GM04504 (cell line): ENCODE measurements at regions not wholly inside any gene's neighbourhood (a gene's known extent, or its start where the extent isn't known, plus 50 kb on each side); places are given as distances from the start of the nearest gene placed in this dataset.

ENCODE experiments used
- DNase-seq: peaks from one replicate; pipeline ENCODE4 v3.0.0-alpha.2; 2012; ENCODE audit warnings: low read depth

DNA sequence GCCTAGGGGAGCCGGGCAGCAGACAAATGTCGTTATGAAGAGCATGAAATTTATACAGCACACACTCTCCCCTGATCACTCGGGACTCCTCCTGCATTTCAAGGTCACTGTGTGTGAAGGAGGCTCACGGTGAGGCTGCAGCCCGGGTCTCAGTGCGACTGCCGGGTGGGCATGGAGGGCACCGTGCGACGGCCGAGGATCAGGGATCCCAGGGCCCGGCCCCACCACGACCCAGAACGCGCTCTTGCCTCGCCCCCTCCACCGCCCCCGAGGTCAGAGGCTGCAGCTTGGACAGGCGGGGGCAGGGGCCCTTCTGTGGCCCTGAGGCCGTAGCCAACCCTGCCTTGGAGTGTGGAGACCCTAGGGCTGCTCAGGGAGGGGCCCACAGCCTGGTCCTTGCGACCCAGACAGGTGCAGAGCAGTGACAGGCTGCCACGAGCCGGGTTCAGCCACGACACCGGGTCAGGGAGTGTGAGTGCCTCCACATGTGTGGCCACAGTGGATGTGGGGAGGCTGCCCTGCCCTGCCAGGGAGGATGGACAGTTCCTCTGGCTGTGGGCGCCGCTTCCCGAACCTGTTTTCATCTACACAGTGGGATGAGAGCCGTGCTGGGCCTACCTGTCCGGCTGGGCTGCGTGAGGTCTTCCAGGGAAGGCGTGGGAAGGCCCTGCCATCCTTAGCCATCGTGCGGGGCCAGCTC lies 89.3 kb upstream of the NKX1-1 start:
- no peak for DNase-seq

DNA sequence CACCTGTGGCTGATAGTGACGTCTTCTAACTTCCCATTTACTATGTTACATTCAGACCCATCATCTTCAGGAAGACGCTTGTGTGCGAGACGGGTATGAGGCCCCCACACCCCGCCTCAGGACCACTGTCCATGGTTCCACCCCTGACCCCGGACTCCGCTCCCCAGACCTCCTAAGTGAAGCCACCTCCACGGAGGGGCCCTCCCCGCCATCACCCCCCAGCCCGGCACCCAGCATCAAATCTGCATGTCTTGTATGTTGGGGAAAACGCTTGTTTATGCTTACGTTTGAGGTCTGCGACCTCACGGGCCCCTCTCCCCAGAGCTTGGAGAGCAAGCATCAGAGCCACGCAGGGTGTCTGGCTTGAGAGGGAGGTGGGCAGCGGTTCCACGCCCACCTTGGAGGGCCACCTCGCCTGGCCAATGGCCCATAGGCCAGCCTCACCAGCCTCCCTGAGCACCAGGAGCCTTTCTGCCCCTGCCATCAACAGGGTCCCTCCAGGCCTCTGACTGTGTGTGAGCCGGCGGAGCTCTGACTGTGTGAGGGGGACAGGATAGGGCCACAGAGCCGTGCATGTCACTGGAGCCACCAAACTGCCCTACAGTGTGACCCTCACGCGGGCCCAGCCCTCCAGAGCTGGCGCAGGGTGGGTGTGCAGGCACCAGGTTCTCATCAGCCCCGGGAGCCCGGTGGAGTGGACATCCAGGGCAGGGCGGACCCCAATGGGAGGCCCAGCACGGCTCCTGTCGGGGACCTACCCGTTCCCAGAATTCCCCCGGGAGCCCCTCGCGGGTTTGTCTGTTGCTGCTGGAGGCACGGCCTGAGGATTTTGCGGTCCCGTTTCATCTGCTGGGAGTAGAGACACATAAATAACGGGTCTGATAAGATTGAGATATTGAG lies 88.4 kb upstream of the NKX1-1 start:
- DNase-seq = no peak

DNA sequence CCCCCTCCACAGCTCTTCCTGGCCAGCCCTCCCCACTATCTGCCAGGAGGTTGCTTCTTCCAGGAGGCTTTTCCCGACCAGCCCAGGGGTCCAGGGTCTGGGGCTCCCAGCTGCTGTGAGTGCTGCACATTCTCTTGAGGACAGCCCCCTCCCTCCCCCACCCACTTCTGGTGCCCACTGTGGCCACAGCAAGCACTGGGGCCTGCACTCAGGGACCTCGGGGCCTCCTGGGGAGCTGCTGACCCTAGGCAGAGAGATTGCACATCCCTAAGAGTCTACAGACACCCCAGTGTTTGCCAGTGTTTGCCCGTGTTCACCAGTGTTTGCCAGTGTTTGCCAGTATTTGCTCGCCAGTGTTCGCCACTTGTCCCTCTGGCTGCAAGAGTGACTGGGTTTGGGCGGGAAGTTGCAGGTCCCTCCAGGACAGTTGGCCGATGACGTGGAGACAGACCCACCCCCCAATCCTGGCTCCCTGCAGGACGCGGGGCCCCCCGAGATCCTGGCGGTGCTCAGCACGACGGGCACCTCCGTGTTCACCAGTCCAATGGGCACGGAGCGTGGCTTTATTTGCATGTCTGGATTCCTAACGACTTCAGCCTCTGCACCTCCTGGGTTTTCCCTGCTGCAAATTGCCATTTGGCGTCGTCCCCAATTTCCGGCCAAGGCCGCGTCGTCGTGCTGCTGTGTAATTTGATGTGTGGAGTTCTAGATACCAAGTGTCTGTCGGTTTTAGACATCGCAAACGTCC lies 87.5 kb upstream of the NKX1-1 start:
- no peak for DNase-seq

DNA sequence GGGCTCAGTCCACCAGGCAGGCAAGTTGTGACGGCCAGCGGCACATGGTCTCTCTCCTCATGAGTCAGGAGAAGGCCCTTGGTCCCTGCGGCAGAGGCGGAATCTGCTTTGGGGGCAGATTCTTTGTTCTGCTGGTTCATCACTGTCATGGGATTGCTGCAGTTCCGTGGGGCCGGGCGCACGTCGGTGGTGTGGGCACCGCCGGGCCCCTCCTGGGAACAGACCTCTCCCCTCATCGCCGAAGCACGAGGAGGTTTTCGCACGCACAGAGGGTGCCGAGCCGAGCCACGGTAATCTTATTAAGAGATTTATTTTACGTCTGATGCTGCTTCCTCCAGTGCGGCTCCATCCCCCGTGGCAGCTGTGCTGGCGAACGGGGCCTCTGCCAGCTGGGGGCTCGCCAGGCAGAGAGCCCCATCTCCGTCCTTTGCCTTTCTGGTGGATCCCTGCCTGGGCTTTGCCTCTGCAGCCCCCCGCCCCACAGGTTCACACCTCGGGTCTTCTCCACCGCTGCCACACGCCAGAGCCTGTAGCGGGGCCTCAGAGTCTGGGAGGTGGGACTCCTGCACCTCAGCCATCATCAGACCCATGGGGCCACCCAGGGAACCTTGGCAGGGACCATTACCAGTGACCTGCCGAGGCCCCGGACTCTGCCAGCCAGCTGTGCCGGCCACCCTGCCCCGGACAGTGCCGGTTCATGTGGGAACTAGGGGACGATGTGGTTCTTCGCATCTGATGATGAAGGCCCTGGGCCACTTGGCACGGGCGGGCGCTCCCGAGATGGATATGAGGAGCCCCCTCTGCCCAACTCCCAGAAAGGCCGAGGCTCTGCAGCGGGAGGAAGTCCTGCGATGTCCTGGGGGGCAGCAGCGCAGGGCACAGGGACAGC lies 86.7 kb upstream of the NKX1-1 start:
- no peak for DNase-seq

DNA sequence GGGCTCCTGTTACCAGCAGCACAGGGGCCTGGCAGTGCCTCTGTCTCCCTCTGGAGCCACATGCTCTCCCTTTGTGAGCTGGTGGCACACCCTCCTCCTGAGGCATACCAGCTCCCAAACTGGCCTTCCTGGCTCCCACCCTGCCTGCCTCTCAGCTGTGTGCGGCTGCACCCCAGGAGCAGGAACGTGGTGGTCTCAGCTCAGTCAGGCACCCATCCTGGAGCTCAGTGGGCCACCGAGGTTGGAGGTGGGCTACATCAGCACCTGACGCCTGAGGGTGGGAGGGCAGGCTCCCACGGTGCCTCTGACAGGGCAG lies 85.9 kb upstream of the NKX1-1 start:
- no peak for DNase-seq

DNA sequence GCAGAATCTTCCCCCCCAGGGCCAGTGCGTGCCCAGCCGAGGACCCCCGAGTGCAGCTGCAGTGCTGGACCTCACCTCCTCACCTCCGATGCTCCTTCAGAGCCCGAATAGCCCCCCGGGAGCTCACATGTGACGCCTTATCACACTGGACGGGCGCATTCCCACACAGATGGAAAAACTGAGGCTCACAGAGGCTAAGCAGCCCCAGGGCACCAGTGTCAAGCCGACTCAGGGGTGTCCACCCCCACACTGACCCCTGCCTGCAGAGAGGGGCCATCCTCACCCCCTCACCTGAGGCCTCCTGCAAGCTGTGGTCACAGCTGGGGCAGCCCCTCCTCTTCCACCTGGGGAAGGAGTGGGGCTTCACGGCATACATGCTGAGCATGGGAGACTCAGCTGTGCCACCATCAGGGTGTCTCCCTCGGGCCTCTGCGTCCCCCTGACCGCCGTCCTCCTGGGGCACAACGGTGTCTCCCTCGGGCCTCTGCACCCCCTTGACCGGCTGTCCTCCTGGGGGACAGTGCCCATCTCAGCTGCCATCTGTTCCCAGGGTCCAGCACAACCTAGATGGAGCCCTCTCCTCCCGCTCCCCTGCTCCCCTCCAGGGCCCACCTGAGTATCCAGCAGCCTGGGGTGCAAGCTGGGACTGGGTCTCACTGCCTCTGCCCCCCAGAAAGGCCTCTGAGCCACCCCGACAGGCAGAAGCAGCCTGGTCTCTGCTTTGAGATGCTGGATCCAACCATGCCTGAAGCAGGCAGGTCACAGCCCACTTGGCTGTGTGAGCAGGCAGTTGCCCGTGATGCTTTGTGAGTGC lies 85.3 kb upstream of the NKX1-1 start:
- no peak for DNase-seq

DNA sequence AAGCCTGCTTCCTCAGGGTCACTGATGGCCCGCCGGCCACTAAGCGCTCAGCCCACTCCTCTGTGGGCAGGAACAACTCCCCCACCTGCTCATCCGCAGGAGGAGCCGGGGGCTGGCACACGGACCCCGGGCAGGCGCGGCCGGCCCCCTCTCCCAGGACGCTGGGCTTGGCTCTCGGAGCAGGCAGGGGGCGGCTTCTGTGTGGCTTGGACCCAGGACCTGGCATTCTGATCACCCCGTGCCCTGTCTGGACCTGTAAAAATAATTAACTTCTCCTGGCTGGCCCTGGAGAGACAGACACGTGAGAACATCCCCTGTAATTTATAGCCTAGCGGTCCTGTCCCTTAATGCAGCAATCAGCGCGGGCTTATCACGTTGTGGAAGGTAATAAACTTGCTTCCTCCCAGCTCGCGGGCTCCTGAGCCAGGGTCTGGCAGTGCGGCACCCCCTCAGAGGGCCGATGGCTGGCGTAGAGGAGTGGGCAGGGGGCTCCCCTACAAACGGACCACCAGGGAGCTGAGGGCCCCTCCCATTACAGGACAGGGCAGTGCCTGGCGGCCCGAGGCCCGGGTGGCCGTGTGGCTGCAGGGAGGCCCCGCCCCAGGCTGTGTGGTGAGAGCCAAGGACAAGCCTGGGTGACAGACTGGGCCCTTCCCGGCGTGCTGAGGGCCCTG lies 84.5 kb upstream of the NKX1-1 start:
- no peak for DNase-seq

DNA sequence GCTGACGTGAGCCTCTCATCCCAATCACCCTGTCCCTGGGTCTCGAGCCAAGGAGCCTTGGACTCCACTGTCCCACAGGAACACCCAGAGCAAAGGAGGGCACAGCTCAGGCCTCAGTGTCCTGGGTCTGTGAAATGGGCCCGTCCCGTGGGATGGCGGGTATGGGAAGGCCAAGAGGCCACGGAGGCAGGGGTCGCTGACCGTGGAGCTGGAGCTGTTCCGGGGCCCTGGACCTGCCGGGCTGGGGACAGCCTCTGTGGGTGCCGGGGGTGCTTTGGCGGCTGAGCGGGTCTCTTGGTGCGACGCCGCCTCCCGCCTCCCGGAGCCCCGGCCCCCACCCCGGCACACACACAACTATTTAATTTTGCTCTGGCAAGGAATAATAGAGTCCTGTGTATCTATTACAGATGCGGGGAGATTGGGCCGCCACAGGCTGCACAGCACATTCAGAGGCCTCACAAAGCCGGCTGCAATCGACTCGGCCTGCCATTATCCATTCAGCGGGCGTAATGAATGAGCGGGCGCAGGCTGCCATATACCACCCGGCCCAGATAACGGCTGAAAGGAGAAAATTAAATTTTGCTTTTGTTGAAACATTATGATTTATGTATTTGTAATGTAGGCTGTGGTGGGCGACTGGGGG lies 83.9 kb upstream of the NKX1-1 start:
- no peak for DNase-seq

DNA sequence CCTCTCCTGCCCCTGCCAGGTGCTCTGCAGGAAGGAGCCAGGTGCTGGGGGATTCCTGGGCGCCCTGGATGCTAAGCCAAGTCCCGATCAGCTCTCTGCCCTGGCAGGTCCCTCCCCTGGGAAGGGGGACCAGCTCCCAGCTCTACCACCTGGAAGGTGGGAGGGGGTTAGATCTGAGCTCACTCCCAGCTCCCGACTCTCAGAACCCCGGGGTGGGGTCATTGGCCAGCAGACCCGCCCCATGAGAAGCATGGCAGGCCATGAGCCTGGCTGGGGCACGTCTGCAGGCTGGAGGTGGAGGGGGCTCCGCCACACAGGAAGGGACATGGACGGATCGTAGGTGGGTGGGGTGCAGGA lies 83.4 kb upstream of the NKX1-1 start:
- DNase-seq = no peak

DNA sequence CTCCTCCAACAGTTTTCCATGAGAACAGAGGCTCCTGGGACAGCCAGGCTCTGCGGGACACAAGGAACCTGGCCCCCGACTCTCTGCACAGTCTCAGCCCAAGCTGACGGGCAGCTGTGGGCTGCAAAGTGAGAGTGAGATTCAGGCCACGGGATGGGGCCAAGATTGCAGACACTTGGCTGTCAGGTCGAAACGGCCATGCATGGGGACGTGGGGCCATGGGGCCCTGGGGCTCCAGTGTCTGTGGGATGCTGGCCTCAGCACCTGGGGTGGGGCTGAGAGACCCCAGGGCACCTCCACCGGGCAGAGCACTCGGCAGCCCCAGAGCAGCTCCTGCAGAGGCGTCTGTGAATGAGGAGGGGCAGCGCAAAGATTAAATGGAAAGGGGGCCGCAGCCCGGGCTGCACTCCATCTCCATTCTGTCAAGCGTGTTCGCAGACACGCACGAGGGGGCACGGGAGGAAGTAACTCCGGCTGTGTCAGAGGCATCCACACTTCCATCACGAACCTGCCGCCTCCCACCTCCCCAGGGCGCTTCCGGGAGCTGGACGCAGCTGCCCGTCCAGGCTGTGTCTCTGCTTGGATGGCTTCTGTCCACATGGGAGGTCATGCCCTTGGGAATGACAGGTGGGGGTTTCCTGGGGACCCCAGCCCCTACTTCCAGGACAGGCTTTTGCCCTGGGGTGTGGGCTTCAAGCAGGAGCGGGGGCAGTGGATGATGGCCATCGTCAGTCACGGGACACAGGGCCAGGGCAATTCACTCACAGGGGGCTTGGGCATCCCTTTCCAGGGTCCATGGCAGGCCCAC lies 82.8 kb upstream of the NKX1-1 start:
- DNase-seq = no peak

DNA sequence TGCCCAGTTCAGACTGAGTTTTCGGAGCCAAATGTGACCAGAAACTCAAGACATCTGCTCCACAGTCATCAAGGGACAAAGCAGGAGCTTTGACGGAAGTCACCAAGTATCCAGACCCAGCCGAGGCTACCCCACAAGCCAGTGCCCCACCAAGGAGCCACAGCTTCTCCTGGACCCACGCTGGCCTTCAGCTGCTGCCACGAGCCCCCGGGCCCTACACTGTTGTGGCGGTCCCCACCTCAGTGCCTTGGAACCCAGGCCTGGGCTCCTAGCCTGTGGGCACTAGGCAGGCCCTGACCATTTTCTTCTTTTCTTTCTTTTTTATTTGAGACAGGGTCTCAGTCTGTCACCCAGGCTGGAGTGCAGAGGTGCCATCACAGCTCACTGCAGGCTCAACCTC lies 82.1 kb upstream of the NKX1-1 start:
- no peak for DNase-seq

DNA sequence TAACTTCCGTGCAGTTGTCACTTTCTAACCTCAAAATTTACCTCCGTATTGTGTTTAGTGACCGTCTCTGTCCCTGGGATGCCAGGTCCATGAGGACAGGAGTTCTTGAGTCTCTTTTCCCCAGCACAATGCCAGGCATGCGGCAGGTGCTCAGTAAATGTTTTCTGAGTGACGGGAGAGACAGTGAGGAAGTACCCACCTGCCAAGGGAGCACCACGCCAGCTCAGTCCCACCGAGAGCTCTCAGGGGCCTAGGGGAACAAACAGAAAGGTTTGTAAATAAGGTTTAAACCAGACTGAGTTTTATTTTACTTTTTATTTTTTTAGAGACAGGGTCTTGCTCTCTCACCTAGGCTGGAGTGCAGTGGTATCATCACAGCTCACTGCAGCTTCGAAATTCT lies 81.5 kb upstream of the NKX1-1 start:
- no peak for DNase-seq

DNA sequence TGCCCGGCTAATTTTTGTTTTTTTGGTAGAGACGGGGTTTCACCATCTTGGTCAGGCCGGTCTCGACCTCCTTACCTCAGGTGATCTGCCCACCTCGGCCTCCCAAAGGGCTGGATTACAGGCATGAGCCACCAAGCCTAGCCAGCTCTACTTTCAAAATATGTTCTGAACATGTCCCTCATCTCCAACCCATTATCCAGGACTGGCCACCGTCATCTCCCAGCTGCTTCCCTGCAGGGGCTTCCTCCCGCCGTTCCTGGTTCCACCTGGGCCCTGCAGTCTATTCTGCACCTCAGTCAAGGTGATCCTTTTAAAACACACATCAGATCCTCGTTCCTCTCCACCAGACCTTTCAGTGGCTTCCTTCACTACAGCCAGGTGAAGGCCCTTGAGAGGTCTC lies 80.9 kb upstream of the NKX1-1 start:
- DNase-seq = no peak

DNA sequence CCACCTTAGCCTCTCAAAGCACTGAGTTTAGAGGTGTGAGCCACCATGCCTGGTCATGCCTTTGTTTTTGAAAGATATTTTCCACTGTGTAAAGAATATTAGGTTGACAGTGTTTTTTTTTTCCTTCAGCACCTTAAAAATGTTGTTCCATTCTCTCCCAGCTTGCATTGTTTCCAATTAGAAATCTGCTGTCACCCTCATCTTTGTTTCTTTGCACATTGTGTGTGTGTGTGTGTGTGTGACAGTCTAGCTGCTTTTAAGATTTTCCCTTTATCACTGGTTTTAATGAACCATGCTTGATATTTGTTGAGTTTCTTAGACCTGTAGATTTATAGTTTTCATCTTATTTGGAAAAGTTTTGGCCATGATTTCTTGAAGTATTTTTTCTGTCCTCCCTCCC lies 79.0 kb upstream of the NKX1-1 start:
- no peak for DNase-seq

DNA sequence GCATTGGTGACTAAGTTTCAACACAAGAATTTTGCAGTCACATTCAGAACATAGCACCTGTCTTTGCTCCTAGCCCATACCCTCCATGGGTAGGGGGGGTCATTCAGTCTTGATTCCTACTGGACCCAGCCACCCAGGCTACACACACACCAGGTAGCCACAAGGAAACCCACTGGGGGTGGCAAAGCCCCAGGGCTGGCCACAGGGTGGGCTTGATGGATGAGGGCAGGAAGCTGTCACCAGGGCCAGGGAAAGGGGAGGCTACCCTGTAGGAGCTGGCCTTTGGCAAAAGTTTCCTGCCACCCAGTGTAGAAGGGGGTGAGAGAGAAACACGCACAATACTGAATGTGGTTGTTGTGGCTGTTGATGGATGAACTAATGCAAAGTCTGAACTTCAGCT lies 74.5 kb upstream of the NKX1-1 start:
- no peak for DNase-seq

DNA sequence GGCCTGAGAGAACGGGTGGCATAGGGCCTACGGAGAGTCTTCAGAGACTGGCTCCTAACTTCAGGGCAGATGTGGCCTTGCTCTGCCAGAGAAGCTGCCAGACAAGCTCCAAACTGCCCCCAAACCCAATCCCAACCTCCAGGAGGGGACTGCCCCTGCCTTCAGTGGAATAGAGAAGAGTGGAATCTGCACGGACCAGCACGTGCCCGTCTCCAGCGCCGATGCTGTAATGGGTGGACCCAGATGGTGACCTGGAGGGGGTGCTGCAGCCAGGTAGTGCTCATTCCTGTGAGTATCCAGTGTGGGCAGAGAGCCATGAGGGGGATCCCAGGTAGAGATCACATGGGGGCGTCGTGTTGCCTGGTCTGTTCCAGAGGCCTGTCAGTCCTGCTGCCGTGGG lies 73.2 kb upstream of the NKX1-1 start:
- DNase-seq = no peak

DNA sequence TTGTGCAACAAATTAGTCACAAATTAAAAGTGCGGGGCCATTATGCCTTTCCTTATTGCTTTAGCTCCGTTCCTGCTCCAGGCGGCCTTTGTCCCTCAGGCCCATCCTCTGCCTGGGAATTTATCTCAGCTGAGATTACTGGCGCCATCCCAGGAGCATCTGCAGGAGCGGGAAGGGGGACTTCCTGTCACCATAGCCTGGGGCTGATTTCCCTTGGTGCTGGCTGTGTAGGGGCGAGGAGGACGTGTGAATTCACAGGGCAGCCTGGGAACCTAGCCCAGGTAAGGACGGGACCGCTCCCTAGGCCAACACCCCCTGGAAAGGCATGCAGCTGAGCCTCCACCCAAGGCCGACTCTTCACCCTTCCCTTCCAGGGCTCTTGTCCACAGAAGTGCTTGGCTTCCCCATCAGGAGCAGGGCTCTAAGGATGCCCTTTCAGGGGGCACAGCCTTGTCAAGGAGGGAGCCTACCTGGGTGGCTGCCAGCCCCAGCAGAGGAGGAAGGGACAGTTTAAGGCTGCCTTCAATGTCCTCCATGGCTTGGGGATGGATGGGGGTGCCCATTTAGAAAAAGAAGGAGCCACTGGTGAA lies 72.6 kb upstream of the NKX1-1 start:
- no peak for DNase-seq

DNA sequence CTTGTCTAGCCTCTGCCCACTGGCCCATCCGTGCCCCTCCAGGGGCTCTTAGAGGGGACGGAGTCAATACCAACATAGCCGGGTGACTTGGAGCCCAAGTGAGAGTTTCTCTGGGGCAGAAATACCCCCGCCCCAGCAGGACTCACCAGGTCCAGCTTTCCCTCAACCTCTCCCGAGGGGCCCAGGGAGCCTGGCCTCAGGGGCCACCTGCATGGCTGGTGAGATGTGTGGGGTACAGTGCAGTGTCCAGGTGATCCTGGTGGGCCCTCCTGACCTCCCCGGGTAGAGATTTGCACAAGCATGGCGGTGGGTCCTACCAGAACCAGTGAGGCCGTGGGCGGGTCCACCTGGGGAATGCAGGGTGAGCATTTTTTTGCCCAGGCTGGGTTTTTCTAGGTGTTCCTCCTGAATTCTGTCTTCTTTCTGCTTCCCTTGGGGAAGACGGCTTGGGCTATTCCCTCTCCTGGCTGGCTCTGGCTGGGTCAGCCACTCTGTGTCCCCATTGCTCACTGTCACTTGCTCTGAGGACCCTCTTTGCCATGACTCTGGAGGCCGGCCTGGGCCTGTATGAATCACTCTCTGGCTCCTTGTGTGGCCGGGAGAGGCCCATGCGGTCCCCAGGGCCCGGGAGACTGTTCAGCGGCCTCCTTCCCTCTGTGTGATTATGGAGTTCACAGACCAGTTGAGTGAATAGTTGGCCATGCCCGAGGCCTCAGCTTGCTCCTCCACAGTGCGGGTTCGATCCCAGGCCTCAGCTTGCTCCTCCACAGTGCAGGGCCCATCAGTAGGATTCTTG lies 71.0 kb upstream of the NKX1-1 start:
- no peak for DNase-seq
